Hematopoietic multipotent progenitor cell treated with erythropoietin and hydrocortisone succinate and interleukin-3 and kit ligand, for 17 days (in vitro differentiated cells): ENCODE measurements at regions not wholly inside any gene's neighbourhood (a gene's known extent, or its start where the extent isn't known, plus 50 kb on each side); places are given as distances from the start of the nearest gene placed in this dataset.

Experiments used
- DNase-seq: peaks from one replicate; pipeline ENCODE4 v3.0.0-alpha.2; 2015; ENCODE audit warnings: low spot score

GRCh38 chr10:3542185-3542611 is 242.8 kb downstream of the KLF6 start:
- DNase-seq = no peak

- no peak for DNase-seq
Measured at GRCh38 chr10:3539696-3540383, 245.2 kb downstream of the KLF6 start.

- no peak for DNase-seq
Measured at GRCh38 chr10:3538656-3539531, 246.1 kb downstream of the KLF6 start.

- DNase-seq = no peak
Measured at GRCh38 chr10:3538291-3538655, 246.7 kb downstream of the KLF6 start.

- no peak for DNase-seq
Measured at GRCh38 chr10:3537518-3537917, 247.5 kb downstream of the KLF6 start.

- no peak for DNase-seq
Measured at GRCh38 chr10:3535001-3535400, 250.0 kb downstream of the KLF6 start.

GRCh38 chr10:3534433-3534832 is 250.6 kb downstream of the KLF6 start:
- DNase-seq = no peak

GRCh38 chr10:3533296-3533695 is 251.7 kb downstream of the KLF6 start:
- no peak for DNase-seq

- no peak for DNase-seq
Measured at GRCh38 chr10:3532644-3533043, 252.4 kb downstream of the KLF6 start.

- no peak for DNase-seq
Measured at GRCh38 chr10:3531670-3532069, 253.3 kb downstream of the KLF6 start.

- DNase-seq = no peak
Measured at GRCh38 chr10:3530783-3531645, 254.0 kb downstream of the KLF6 start.

- no peak for DNase-seq
Measured at GRCh38 chr10:3530346-3530745, 254.7 kb downstream of the KLF6 start.

- no peak for DNase-seq
Measured at GRCh38 chr10:3529691-3530090, 255.3 kb downstream of the KLF6 start.

GRCh38 chr10:3528823-3529403 is 256.1 kb downstream of the KLF6 start:
- DNase-seq = no peak

GRCh38 chr10:3528271-3528670 is 256.7 kb downstream of the KLF6 start:
- no peak for DNase-seq

- no peak for DNase-seq
Measured at GRCh38 chr10:3527869-3528268, 257.1 kb downstream of the KLF6 start.

GRCh38 chr10:3526727-3527501 is 258.1 kb downstream of the KLF6 start:
- no peak for DNase-seq

- no peak for DNase-seq
Measured at GRCh38 chr10:3525832-3526449, 259.1 kb downstream of the KLF6 start.

- DNase-seq = no peak
Measured at GRCh38 chr10:3524086-3524960, 260.7 kb downstream of the KLF6 start.
